ENCODE measurements at regions not wholly inside any gene's neighbourhood (a gene's known extent, or its start where the extent isn't known, plus 50 kb on each side); places are given as distances from the start of the nearest gene placed in this dataset.

DNA sequence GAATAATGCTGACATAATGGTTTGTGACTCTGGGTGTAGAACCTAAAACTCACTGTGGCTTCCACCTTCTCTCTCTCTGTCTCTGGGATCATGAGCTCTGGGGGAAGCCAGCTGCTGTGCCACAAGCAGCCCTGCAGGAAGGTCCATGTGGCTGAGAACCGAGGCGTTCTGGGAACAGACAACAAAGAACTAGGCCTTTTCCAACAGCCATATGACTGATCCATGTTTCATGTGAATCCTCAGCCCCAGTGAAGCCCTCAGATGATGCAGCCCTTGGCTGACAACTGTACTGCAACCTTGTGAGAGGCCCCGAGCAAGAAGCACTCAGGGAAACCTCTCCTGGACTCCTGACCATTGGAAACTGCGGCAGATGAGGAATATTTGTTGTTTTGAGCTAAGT is 56.6 kb downstream of the HLA-G start:
- DNase-seq (ENCODE audit: low read depth in 2 of 2) = no peak

GRCh38 chr6:29886701-29887100 is 55.6 kb upstream of the HLA-A start:
- no peak for DNase-seq (ENCODE audit: low read depth in 2 of 2)

GRCh38 chr6:29887330-29887818 is 55.0 kb upstream of the HLA-A start:
- no peak for DNase-seq (ENCODE audit: low read depth in 2 of 2)

- DNase-seq (ENCODE audit: low read depth in 2 of 2) = peak; percentile 56 to 66
Measured at GRCh38 chr6:29887819-29888776, 54.2 kb upstream of the HLA-A start.

All from stimulated activated CD4-positive, alpha-beta T cell treated with anti-CD3 and anti-CD28 coated beads, Interleukin-15, amount 100 ng/mL, for 48 hours (primary cell).